HG02884 (cell line): ENCODE measurements at regions not wholly inside any gene's neighbourhood (a gene's known extent, or its start where the extent isn't known, plus 50 kb on each side); places are given as distances from the start of the nearest gene placed in this dataset.

Source experiments
- ATAC-seq: cut with Tn5 transposase; IDR thresholded peaks from one replicate; pipeline ENCODE4 v1.9.1; 2021; ENCODE audit warnings: mild to moderate bottlenecking, moderate library complexity; ENCODE audit not compliant: unreplicated experiment

DNA sequence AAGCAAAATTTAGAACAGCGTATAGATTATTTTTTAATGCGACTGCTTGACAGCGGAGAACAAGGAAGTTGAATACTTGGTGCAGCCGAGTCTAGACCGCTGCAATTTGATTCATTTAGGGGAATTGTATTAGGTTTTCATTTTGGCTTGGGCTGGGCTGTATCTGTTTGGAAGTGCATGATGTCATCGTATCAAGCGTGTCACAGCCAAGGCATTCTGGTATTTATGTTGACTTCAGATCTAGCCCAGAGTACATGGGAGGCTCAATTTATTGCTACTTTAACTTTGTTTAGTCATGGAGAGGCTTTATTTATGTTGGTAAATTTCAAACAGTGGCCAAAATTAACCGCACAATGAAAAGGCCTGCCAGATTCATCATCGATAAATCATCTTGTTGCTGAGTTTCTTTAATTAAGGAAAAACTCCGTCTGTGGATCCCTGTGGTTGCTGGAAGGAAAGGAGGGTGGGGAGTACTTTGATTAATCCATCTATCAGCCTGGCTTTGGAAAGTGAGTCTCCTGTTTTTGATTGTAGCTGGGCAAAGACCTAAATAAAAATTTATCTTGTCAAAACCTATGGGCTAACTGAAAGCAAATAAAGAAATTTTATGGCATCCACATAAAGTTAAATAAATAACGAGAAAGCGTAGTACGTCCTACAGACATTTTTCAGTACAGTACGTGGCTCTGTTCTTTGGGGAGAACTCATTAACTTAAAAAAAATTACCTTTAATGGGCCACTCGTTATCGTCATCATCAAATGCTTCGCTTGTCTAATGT is 230.4 kb upstream of the SPRED2 start:
- no peak for ATAC-seq

- ATAC-seq: no peak
Measured at GRCh38 chr2:65661980-65662653, 229.7 kb upstream of the SPRED2 start.

GRCh38 chr2:65660340-65660739 is 227.9 kb upstream of the SPRED2 start:
- ATAC-seq: no peak

DNA sequence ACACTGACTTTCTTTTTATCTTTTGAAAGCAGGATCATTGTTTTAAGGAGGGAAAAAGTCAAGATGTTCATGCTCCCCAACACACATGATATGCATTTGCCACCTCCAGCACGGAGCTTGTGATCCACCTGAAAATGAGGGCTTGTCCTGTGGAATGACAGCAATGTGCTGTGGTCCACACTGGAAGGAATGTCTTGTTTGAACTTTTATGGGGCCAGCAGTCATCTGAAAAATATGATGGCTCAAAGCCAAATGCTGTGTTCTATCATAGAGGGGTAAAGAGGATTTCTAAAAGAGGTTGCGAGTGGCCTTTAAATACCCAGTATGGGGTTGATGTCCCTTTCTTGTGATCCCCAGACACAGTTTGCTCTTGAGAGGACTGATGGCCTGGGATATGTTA is 226.5 kb upstream of the SPRED2 start:
- ATAC-seq: no peak

- ATAC-seq: no peak
Measured at GRCh38 chr2:65658266-65658665, 225.9 kb upstream of the SPRED2 start.

- no peak for ATAC-seq
Measured at GRCh38 chr2:65656160-65656718, 223.8 kb upstream of the SPRED2 start.

DNA sequence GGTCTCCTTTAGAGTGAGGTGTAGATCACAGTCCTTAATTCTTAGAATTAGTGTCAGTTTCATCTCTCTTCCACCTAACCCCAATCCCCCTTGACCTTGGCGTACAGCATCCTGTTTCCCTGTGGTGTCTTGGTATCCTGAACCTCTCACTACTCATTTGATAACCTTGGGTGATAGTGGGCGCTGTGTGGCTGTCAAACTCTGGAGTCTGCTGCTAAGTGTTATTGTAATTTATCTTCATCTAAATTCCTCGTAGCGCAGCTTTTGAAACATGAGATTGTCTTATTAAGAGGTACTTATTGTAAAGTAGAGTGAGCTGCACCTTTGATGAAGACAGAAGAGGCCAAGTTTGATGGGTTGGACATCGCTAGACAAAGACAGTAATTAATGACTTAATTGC is 222.6 kb upstream of the SPRED2 start:
- no peak for ATAC-seq

GRCh38 chr2:65654496-65654895 is 222.1 kb upstream of the SPRED2 start:
- ATAC-seq: no peak

DNA sequence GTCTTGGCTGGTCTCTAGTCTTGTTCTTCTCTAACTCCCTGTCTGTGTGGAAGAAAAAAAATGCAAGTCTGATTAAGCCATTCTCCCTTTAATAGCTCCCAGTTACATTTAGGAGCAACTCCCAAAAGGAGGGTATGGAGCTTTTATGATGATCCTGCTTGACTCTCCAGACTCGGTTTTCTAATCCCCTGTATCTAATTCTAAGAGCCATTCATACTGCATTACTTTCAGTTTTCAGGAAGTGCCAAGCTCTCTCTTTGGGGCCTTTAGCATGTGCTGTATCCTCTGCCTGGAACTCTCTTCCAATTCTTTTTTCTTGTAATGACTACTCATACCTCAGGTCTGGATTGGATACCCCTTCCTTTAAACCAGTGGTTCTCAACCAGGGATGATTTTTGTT is 219.7 kb upstream of the SPRED2 start:
- no peak for ATAC-seq

- no peak for ATAC-seq
Measured at GRCh38 chr2:65649811-65650589, 217.6 kb upstream of the SPRED2 start.

DNA sequence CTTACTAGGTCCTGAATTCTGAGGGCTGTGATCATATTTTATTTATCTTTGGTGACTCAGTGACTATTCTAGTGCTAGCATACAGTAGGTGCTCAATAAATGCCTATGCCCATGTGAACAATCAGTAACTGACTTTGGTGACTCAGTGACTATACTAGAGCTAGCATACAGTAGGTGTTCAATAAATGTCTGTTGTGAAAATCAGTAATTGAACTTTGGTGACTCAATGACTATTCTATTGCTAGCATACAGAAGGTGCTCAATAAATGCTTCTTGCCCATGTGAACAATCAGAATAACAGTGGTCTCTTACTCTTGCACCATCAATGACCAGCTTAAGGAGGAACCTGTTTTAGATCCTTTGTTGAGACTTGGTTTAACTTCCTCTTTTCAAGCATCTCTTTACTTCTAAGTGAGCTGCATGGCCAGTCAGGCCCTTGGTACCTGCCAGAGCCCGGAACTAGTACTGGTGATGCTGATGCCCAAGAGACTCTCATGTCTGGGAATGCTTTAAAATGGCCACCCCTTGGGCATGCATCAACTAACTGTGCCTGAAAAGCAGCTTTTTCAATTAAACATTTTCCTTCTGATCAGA is 214.9 kb upstream of the SPRED2 start:
- ATAC-seq: no peak

DNA sequence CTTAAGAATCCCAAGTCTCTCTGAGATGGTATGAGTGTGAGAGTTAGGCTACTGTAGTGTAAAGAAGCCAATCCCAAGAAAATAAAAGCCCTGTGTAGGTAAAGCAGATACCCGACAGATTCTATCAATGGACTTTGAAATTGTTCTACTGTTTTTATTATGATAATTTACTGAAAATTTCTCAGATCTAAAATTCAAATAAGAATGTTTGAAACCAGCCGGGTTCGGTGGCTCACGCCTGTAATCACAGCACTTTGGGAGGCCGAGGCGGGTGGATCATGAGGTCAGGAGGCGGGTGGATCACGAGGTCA is 208.3 kb upstream of the SPRED2 start:
- no peak for ATAC-seq

GRCh38 chr2:65639156-65639864 is 206.9 kb upstream of the SPRED2 start:
- ATAC-seq: no peak

GRCh38 chr2:65638443-65638842 is 206.0 kb upstream of the SPRED2 start:
- no peak for ATAC-seq

- no peak for ATAC-seq
Measured at GRCh38 chr2:65636813-65637483, 204.5 kb upstream of the SPRED2 start.

DNA sequence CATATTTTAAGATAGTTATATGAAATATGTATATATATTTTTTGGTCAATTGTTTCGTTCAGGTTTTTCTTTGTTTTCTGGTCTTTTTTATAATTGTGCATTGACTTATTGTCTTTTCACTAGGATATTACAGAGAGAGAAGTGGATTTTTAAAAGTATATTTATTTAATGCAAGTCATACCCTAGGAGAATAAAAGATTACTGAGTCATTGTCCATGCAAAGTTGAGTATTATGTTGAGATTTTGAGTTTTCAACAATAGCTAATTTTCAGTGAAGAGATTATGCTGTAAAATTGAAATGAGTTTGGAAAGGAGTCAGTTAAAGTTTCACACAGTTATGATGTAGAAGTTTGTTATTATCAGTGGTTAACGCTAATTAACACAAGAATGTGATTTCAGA is 203.6 kb upstream of the SPRED2 start:
- ATAC-seq: no peak

DNA sequence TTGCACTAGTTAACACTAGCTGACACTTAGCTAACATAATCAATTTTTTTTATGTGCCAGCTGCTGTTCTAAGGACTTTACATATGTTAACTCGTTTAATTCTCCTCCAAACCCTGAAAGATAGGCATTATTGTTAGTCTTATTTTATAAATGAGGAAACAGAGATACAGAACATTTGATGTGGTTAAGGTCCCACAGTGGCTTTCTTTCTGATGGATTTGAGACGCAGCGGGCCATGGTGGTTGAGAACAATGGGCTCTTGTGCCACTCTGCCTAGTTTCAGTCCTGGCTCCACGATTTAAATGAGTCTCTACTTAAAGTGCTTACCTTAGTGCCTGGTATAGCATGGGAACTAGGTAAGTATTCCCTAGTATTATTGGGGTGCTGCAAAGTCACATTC is 201.9 kb upstream of the SPRED2 start:
- ATAC-seq: no peak

GRCh38 chr2:65630643-65631042 is 198.2 kb upstream of the SPRED2 start:
- no peak for ATAC-seq

DNA sequence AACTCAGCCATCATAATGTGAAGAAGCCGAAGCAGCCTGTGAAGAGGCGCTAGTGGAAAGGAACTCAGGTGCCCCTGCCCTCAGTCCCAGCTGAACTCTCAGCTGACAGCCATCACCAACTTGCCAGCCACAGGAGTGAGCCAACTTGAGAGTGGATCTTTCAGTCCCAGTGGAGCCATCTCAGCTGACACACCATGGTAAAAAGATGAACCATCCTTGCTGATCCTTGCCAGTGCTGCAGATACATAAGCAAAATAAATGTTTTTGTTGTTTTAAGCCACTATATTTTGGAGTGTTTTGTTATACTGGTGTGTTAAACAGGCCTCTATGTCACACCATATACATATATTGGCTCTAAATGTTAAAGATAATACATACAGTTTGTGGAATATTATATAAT is 195.8 kb upstream of the SPRED2 start:
- ATAC-seq: no peak

GRCh38 chr2:65626831-65627230 is 194.4 kb upstream of the SPRED2 start:
- ATAC-seq: no peak
